22Rv1 (cell line): ENCODE measurements at regions not wholly inside any gene's neighbourhood (a gene's known extent, or its start where the extent isn't known, plus 50 kb on each side); places are given as distances from the start of the nearest gene placed in this dataset.

Experiments
- H3K27ac ChIP-seq: fragments of 450-650 bp; 2 replicates; pipeline ENCODE4 v1.5.1; 2017
- ZFX ChIP-seq: fragments of 450-650 bp; IDR thresholded peaks from 2 replicates; pipeline ENCODE4 v1.6.1; 2017; ENCODE audit warnings: antibody characterized with exemption, borderline replicate concordance
- TF ChIP-seq, protein P1 (sequence below): fragments of 450-650 bp; IDR thresholded peaks from 2 replicates; pipeline ENCODE4 v1.5.1; 2017; ENCODE audit warnings: mild to moderate bottlenecking

DNA sequence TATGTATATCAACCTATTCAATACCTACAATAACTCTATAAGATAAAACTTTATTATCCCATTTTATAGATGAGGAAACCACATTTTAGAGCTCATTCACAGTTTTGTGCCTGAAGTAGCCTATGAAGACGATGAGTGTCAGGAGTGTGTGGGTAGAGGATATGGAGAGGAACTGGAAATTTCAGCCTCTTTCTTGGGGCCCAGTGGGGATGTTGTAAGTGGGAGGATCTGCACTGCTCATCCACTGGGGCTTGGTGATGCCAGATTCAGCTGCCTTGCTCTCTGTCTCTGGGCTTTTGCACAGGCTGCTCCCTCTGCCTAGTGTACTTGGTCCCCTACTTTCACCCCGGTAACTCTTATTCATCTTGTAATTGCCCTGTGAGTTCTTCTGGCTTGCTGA, 194.7 kb downstream of the SREK1 start:
- H3K27ac ChIP-seq: no peak overlapping the region
- TF ChIP-seq, protein P1, sequence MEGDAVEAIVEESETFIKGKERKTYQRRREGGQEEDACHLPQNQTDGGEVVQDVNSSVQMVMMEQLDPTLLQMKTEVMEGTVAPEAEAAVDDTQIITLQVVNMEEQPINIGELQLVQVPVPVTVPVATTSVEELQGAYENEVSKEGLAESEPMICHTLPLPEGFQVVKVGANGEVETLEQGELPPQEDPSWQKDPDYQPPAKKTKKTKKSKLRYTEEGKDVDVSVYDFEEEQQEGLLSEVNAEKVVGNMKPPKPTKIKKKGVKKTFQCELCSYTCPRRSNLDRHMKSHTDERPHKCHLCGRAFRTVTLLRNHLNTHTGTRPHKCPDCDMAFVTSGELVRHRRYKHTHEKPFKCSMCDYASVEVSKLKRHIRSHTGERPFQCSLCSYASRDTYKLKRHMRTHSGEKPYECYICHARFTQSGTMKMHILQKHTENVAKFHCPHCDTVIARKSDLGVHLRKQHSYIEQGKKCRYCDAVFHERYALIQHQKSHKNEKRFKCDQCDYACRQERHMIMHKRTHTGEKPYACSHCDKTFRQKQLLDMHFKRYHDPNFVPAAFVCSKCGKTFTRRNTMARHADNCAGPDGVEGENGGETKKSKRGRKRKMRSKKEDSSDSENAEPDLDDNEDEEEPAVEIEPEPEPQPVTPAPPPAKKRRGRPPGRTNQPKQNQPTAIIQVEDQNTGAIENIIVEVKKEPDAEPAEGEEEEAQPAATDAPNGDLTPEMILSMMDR: no peak
- TF ChIP-seq ZFX: no peak

DNA sequence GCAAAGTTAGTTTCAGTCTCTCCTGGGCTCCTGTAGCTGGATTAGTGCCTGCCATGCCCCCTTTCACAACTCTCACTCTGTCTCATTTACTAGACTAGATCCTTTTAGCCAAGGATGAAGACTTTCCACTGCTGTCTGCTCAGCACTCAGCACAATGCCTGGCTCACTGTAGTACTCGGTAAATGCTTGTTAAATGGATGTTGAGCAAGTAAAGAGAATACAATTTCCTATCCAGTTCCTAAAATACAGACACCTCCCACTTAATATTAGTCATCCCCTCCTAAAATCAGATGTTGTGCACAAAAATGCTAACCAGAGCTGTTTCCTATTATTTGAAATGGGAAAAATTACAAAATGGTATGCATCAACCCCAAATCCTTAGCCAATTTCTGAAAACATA, 195.8 kb downstream of the SREK1 start:
- TF ChIP-seq ZFX: no peak
- TF ChIP-seq, protein P1: no peak

DNA sequence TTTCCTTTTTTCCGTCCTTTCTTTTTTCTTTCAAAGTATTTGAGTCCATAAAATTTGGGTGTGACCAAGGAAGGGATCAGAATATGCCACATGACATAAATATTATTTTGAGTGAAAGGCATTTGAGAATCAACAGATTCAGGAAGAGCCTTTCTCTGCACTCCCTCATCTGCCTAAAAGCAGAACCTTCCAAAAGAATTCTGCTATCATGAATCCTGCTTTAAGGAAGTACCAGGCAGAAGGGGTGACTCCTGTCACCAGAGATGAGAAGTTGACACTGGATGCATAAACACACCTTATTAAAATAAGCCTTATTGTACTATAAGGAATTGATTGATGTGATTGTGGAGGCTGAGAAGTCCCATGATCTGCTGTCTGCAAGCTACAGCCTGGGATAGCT, 196.7 kb downstream of the SREK1 start:
- TF ChIP-seq, protein P1: no peak
- no peak for TF ChIP-seq ZFX
- no peak overlapping the region for H3K27ac ChIP-seq

More for the DNA sequence above, 195.8 kb downstream of the SREK1 start:
- H3K27ac ChIP-seq: no peak overlapping the region

DNA sequence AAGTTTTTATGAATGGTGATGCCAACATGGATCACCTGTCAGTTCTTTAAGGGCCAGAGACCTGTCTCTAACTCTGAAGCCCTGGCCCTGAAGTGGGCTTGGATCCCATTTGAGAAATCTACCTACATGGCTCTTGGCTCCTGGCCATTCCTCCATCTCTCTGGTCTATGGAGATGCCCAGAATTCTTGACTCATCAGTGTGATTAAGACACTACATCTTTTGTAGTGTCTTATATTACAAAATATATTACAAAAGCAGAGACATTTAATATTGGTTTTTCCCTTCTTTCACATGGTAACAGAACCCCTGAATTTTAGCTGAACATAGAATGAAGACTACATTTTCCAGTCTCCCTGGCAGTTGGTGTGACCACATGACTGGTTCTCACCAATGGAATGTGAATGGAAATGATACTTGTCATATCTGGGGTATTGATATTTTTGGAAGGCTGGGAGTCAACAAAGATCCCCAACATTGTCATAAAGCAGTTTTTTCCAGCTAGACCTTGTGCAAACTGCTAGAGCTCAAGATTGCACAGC, 198.3 kb downstream of the SREK1 start:
- no peak overlapping the region for H3K27ac ChIP-seq
- TF ChIP-seq, protein P1: no peak
- TF ChIP-seq ZFX: no peak

DNA sequence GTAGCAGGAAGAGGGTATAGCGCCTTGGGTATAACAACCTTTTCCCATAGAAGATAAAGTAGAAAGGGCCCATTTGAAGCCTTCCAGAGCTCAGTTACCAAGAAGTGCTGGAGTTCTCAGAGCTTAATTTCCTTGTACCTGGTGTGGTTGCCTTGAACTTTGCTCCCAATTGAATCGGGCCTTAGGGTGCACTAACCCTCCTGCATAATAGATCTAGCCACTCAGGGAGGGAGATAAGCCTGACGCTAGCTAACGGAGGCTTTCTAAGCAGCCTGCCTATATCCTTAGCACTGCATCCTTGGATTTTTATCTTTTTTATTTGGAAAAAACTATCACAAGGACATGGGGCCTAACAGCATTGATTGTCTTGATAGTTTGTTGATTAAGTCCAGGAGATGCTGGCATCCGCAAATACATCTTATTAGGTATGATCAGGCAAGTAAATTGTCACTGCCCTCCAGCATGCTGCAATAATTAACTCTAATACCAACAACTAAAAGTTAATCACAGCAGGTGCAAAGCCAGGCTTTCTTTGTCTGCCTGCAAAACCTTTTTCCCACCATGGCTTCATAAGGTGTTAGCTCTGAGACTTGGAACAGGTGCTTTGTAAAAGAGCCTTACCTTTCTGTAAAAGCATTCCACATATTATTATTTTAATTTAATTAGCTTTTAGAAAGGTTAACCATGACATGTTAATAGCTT, 199.4 kb downstream of the SREK1 start:
- H3K27ac ChIP-seq: no peak overlapping the region
- TF ChIP-seq, protein P1: no peak
- no peak for TF ChIP-seq ZFX

DNA sequence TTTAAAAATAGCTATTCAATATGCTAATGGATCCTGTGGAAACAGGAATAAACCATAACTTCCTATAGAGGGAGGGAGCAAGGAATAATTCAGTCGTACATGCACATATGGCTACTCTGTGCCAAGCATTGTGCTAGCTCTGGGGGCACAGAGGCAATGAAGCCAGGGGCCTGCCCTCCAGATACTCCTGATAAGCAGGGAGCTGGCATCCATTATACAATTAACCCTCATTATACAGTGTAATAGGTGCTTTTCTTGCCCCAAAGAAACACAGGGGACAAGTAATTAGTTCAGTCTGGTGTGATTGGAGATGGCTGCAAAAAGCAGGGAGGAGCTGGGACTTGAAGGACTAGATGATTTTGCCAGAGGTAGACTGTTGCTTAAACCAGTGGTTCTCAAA, 200.4 kb downstream of the SREK1 start:
- no peak overlapping the region for H3K27ac ChIP-seq
- TF ChIP-seq ZFX: no peak
- TF ChIP-seq, protein P1: no peak

DNA sequence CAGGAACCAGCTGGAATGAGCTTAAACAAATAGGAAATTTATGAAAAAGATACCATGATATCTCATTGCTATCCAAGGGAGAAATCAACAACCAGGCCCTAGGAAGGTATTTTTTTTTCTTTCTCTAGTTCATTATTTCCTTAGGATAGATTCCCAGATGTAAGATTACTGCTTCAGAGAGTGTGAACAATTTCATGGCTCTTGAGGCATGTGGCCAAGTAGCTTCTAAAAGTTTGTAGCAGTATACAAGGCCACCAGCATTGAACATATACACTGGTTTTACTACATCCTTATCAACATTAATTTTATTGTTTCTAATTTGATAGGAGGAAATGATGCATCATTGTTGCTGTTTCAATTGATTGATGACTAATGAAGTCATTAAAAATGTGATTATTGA, 201.2 kb downstream of the SREK1 start:
- TF ChIP-seq ZFX: no peak
- TF ChIP-seq, protein P1: no peak
- H3K27ac ChIP-seq: no peak overlapping the region
